ENCODE measurements at regions not wholly inside any gene's neighbourhood (a gene's known extent, or its start where the extent isn't known, plus 50 kb on each side); places are given as distances from the start of the nearest gene placed in this dataset.

DNA sequence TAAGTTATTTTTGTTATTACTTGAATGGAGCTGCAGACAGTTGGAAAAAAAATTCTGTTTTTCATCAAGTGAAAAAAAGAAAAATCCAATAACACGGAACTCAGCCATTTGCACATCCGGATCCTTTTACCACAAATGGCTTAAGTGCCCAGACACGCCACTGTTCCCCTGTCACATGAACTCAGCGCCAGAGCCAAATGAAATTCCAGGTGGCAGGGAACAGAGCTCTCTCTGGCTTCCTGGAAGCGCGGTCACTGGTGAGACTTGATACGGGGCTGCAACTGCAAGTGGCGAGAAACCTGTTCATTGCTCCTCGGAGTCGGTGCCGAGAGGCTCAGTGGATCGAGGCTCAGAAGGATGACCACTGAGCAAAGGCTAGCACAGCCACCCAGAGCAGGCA, 60.8 kb upstream of the NPTX2 start:
- TF ChIP-seq, protein P1, sequence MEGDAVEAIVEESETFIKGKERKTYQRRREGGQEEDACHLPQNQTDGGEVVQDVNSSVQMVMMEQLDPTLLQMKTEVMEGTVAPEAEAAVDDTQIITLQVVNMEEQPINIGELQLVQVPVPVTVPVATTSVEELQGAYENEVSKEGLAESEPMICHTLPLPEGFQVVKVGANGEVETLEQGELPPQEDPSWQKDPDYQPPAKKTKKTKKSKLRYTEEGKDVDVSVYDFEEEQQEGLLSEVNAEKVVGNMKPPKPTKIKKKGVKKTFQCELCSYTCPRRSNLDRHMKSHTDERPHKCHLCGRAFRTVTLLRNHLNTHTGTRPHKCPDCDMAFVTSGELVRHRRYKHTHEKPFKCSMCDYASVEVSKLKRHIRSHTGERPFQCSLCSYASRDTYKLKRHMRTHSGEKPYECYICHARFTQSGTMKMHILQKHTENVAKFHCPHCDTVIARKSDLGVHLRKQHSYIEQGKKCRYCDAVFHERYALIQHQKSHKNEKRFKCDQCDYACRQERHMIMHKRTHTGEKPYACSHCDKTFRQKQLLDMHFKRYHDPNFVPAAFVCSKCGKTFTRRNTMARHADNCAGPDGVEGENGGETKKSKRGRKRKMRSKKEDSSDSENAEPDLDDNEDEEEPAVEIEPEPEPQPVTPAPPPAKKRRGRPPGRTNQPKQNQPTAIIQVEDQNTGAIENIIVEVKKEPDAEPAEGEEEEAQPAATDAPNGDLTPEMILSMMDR (IDR thresholded peaks at IDR 0.05 in 8 of 11, conservative IDR thresholded peaks at IDR 0.05 in 3 of 11), result no peak
- TF ChIP-seq POLR2A (IDR thresholded peaks at IDR 0.05) (no peak), POLR2AphosphoS5 (IDR thresholded peaks at IDR 0.05) (no peak)

Measured in spleen (tissue), 7 donors.